ENCODE measurements at regions not wholly inside any gene's neighbourhood (a gene's known extent, or its start where the extent isn't known, plus 50 kb on each side); places are given as distances from the start of the nearest gene placed in this dataset.

- TF ChIP-seq CTCF (IDR thresholded peaks at IDR 0.05) (no peak), EZH2 (IDR thresholded peaks at IDR 0.05) (no peak), EZH2phosphoT487 (IDR thresholded peaks at IDR 0.05) (no peak)
Measured at GRCh38 chr2:21489080-21489479, 365.3 kb downstream of the TDRD15 start.
